Sigmoid colon (tissue), 6 donors: ENCODE measurements at regions not wholly inside any gene's neighbourhood (a gene's known extent, or its start where the extent isn't known, plus 50 kb on each side); places are given as distances from the start of the nearest gene placed in this dataset.

ENCODE experiments used
- DNase-seq: peaks from one replicate; pipeline ENCODE4 v3.0.0-alpha.2; 2019
- H3K27ac ChIP-seq, 4 donors: fragments of 200-600 bp; sonication (generic); one replicate each; pipeline ENCODE4 v1.5.1; 2016 to 2019; ENCODE audit warnings: mild to moderate bottlenecking in 1 of 4
- H3K27me3 ChIP-seq, 3 donors: fragments of 200-600 bp; sonication (generic); one replicate each; pipeline ENCODE4 v1.5.1; 2019; ENCODE audit warnings: mild to moderate bottlenecking in 1 of 3
- H3K36me3 ChIP-seq, 4 donors: fragments of 200-600 bp; sonication (generic); one replicate each; pipeline ENCODE4 v1.5.1; 2016 to 2019
- H3K4me1 ChIP-seq, 4 donors: fragments of 200-600 bp; sonication (generic); one replicate each; pipeline ENCODE4 v1.5.1; 2017 to 2019
- H3K4me3 ChIP-seq, 4 donors: fragments of 200-600 bp; sonication (generic); one replicate each; pipeline ENCODE4 v1.5.1; 2017 to 2019; ENCODE audit warnings: mild to moderate bottlenecking in 2 of 4, moderate library complexity in 1 of 4
- H3K9me3 ChIP-seq, 4 donors: fragments of 200-600 bp in 3 of 4; sonication (generic) in 3 of 4; one replicate each; pipeline versions ENCODE4 v1.5.1 to v1.6.1; 2013 to 2019
- CTCF ChIP-seq, 4 experiments: fragments of 450-650 bp in 3 of 4; fragments of 200-600 bp in 1 of 4; IDR thresholded peaks; one replicate each; pipeline ENCODE4 v1.5.1; 2016 to 2019; ENCODE audit warnings: antibody characterized with exemption in 4 of 4, mild to moderate bottlenecking in 3 of 4, moderate library complexity in 2 of 4
- EP300 ChIP-seq, 4 donors: sonication (generic); formaldehyde crosslinking; IDR thresholded peaks; one replicate each; pipeline ENCODE4 v1.6.1; 2017; ENCODE audit warnings: antibody characterized with exemption in 4 of 4
- POLR2A ChIP-seq, 2 donors: fragments of 450-650 bp; IDR thresholded peaks; one replicate each; pipeline ENCODE4 v1.6.1; 2016; ENCODE audit warnings: antibody characterized with exemption in 2 of 2, mild to moderate bottlenecking in 2 of 2, moderate library complexity in 2 of 2
- POLR2AphosphoS5 ChIP-seq, 4 donors: sonication (generic); formaldehyde crosslinking; IDR thresholded peaks; one replicate each; pipeline ENCODE4 v1.6.1; 2017; ENCODE audit warnings: antibody characterized with exemption in 4 of 4
- WGBS, 2 donors: extraction: QIAGEN DNeasy Blood & Tissue Kit; methylation state at CpG; one replicate each; pipeline ENCODE4 v1.1.7; 2013; 5-methylcytosine and 5-hydroxymethylcytosine counted together
- intact Hi-C: fragments of 100-400 bp; cut with DNase I; formaldehyde crosslinking; loops from one replicate; pipeline ENCODE4 v1.15.1; 2023
- donor health status: healthy with polysubstance abuse.
- donor health status: healthy.

DNA sequence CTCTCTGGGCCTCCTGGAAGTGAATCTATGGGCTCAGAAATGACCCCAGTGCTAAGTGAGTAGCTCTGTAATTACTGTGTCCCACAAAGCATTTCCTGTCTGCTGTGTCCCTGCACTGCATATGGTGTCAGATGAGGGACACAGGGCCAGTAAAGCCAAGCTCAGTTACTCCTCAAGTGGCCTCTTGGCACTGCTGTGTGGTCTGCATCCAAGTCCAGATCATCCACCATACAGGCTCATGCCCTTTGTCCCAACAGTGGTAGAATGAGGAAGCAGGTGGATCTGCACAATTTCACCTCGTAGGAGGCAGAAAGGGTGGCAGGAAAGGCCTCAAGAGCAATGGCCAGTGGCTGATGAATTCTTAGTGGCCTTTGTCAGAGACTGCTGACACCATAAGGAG, 146.8 kb downstream of the SOX9 start:
- intact Hi-C loops: no loop called here
- no peak for TF ChIP-seq POLR2AphosphoS5 (IDR thresholded peaks at IDR 0.05)
- no peak for TF ChIP-seq CTCF (IDR thresholded peaks at IDR 0.05)
- WGBS, 2 donors: 11 to 21% methylated on average over 1 of the region's 1 CpG
- DNase-seq: no peak
- Histone ChIP-seq H3K27me3 (no peaks in the 10 kb centered on the region), H3K4me3 (no peak overlapping the region), H3K27ac (no peak overlapping the region), H3K4me1 (no peaks in the 10 kb centered on the region), H3K9me3 (no peaks in the 10 kb centered on the region), H3K36me3 (no peaks in the 10 kb centered on the region)

GRCh38 chr17:72268431-72268830, 147.6 kb downstream of the SOX9 start:
- Histone ChIP-seq H3K36me3 (no peaks in the 10 kb centered on the region), H3K4me1 (no peaks in the 10 kb centered on the region), H3K27me3 (no peaks in the 10 kb centered on the region), H3K4me3 (no peak overlapping the region), H3K9me3 (no peaks in the 10 kb centered on the region), H3K27ac (no peak overlapping the region)
- WGBS, 2 donors: 80 to 92% methylated on average over 6 of the region's 6 CpGs
- intact Hi-C loops: no loop called here
- TF ChIP-seq POLR2AphosphoS5 (IDR thresholded peaks at IDR 0.05): no peak
- no peak for TF ChIP-seq CTCF (IDR thresholded peaks at IDR 0.05)
- no peak for TF ChIP-seq POLR2A (IDR thresholded peaks at IDR 0.05)
- no peak for TF ChIP-seq EP300 (IDR thresholded peaks at IDR 0.05)
- DNase-seq: no peak

GRCh38 chr17:72270273-72270924, 149.6 kb downstream of the SOX9 start:
- 70 to 72% methylated on average over 6 of the region's 6 CpGs for WGBS, 2 donors
- intact Hi-C loops: loop anchor here (10.0 kb wide), 1 partner anchor 56 kb away; no protein-coding TSS in a partner anchor
- Histone ChIP-seq H3K9me3 (no peaks in the 10 kb centered on the region), H3K4me1 (no peaks in the 10 kb centered on the region), H3K27ac (no peak overlapping the region), H3K27me3 (no peaks in the 10 kb centered on the region), H3K4me3 (no peak overlapping the region), H3K36me3 (no peaks in the 10 kb centered on the region)
- no peak for DNase-seq
- TF ChIP-seq POLR2AphosphoS5 (IDR thresholded peaks at IDR 0.05) (no peak), POLR2A (IDR thresholded peaks at IDR 0.05) (no peak), EP300 (IDR thresholded peaks at IDR 0.05) (no peak), CTCF (IDR thresholded peaks at IDR 0.05) (no peak)

DNA sequence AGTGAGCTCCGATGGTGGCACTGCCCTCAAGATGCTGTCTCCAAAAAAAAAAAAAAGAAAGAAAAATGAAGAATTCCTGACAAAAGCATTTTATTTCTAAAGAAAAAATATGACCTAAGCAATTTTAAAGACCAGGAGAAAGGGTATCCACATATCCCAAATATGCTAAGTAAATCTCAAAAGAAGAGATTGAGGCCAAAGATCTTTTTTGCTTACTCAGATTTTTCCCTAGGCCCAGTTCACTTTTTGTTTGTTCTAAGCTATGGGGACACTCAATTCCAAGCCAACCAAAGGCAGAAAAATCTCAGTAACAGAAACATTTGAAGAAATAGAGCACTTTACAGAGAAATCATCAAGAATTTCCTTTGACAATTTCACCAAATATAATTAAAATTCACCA, 150.8 kb downstream of the SOX9 start:
- H3K27ac ChIP-seq: no peak overlapping the region
- intact Hi-C loops: loop anchor here (10.0 kb wide), 1 partner anchor 57 kb away; no protein-coding TSS in a partner anchor
- H3K9me3 ChIP-seq: no peaks in the 10 kb centered on the region
- no peak for DNase-seq
- no peak overlapping the region for H3K4me3 ChIP-seq
- H3K27me3 ChIP-seq: no peaks in the 10 kb centered on the region
- TF ChIP-seq POLR2AphosphoS5 (IDR thresholded peaks at IDR 0.05): no peak
- TF ChIP-seq POLR2A (IDR thresholded peaks at IDR 0.05): no peak
- TF ChIP-seq CTCF (IDR thresholded peaks at IDR 0.05): no peak
- TF ChIP-seq EP300 (IDR thresholded peaks at IDR 0.05): no peak
- WGBS, 2 donors: 92 to 100% methylated on average over 1 of the region's 1 CpG
- H3K4me1 ChIP-seq: no peaks in the 10 kb centered on the region
- H3K36me3 ChIP-seq: no peaks in the 10 kb centered on the region
